ENCODE measurements at regions not wholly inside any gene's neighbourhood (a gene's known extent, or its start where the extent isn't known, plus 50 kb on each side); places are given as distances from the start of the nearest gene placed in this dataset.

- Histone ChIP-seq H3K4me3 (no peak overlapping the region), H3K4me1 (ENCODE audit: control insufficient read depth, insufficient read depth, low read length) (no peaks in the 10 kb centered on the region), H3K36me3 (ENCODE audit: control insufficient read depth in 2 of 2, insufficient read depth in 2 of 2, low read length in 1 of 2) (no peaks in the 10 kb centered on the region), H3K4me2 (ENCODE audit: control insufficient read depth, insufficient read depth) (no peak overlapping the region), H4K20me1 (ENCODE audit: control insufficient read depth, insufficient read depth) (no peaks in the 10 kb centered on the region), H3K9ac (ENCODE audit: control insufficient read depth, insufficient read depth, low read length) (no peak overlapping the region), H3K79me2 (ENCODE audit: control insufficient read depth, insufficient read depth, low read length) (no peaks in the 10 kb centered on the region), H2AFZ (ENCODE audit: control insufficient read depth, low read depth, low read length) (no peak overlapping the region), H3K27ac (ENCODE audit: control insufficient read depth, insufficient read depth) (no peak overlapping the region), H3K9me3 (replicated peaks; ENCODE audit: control insufficient read depth, insufficient read depth, low read length) (no peaks in the 10 kb centered on the region), H3K27me3 (replicated peaks in 1 of 2; ENCODE audit: control insufficient read depth in 2 of 2, insufficient read depth in 2 of 2, low read length in 1 of 2) (no peaks in the 10 kb centered on the region; a peak in 1 of 4 replicates)
- no peak for ATAC-seq
- CTCF ChIA-PET, result no interaction called here
- no peak for DNase-seq (ENCODE audit: low read depth, low spot score)
- BruUV-seq (replicated peaks), result no TSS peak
- intact Hi-C loops (cut with micrococcal nuclease; ENCODE audit: unreplicated experiment) (no loop called here), in situ Hi-C loops (cut with MboI) (no loop called here)
- FAIRE-seq, result no peak
- TF ChIP-seq TARDBP (IDR thresholded peaks at IDR 0.05; ENCODE audit: borderline replicate concordance) (no peak), IKZF1 (conservative IDR thresholded peaks at IDR 0.05) (no peak), RAD51 (IDR thresholded peaks at IDR 0.05) (no peak), PKNOX1 (IDR thresholded peaks at IDR 0.05) (no peak), TCF7 (IDR thresholded peaks at IDR 0.05; ENCODE audit: borderline replicate concordance) (no peak), BACH1 (IDR thresholded peaks at IDR 0.05; ENCODE audit: borderline replicate concordance) (no peak), ESRRA (IDR thresholded peaks at IDR 0.05; ENCODE audit: low read length) (no peak), NFYA (IDR thresholded peaks at IDR 0.05; ENCODE audit: borderline replicate concordance, low read depth, low read length) (no peak), PAX5 (IDR thresholded peaks at IDR 0.05; ENCODE audit: borderline replicate concordance, low read depth, low read length) (no peak), FOXK2 (IDR thresholded peaks at IDR 0.05) (no peak), E2F8 (IDR thresholded peaks at IDR 0.05; ENCODE audit: low read depth, partially characterized antibody) (no peak), NRF1 (conservative IDR thresholded peaks at IDR 0.05; ENCODE audit: low read depth, low read length) (no peak)
- POLR2A ChIA-PET, result no interaction called here
- RAD21 ChIA-PET (ENCODE audit: unreplicated experiment), result no interaction called here
- SMC1A ChIA-PET (ENCODE audit: uncharacterized antibody, unreplicated experiment), result no interaction called here
Observed at GRCh38 chr12:97989366-97989940, 525.9 kb upstream of the TMPO start.
